Mucosa of stomach (tissue), 1 donor: ENCODE measurements at regions not wholly inside any gene's neighbourhood (a gene's known extent, or its start where the extent isn't known, plus 50 kb on each side); places are given as distances from the start of the nearest gene placed in this dataset.

ENCODE experiments used
- H3K27me3 ChIP-seq: one replicate; pipeline ENCODE4 v1.7.0; 2013; ENCODE audit warnings: mild to moderate bottlenecking, low read length; ENCODE audit not compliant: control insufficient read depth, insufficient read depth
- H3K36me3 ChIP-seq: one replicate; pipeline ENCODE4 v1.7.0; 2013; ENCODE audit warnings: low read length; ENCODE audit not compliant: control insufficient read depth, insufficient read depth
- H3K4me1 ChIP-seq: one replicate; pipeline ENCODE4 v1.7.0; 2013; ENCODE audit warnings: mild to moderate bottlenecking, low read length; ENCODE audit not compliant: control insufficient read depth, insufficient read depth
- H3K4me3 ChIP-seq: one replicate; pipeline ENCODE4 v1.7.0; 2013; ENCODE audit warnings: low read length
- H3K9ac ChIP-seq: one replicate; pipeline ENCODE4 v1.7.0; 2013; ENCODE audit warnings: mild to moderate bottlenecking, low read length, moderate library complexity
- H3K9me3 ChIP-seq: one replicate; pipeline ENCODE4 v1.7.0; 2013; ENCODE audit warnings: mild to moderate bottlenecking, low read length, moderate library complexity; ENCODE audit not compliant: control insufficient read depth
- donor health status: Pancreatic carcinoma.

DNA sequence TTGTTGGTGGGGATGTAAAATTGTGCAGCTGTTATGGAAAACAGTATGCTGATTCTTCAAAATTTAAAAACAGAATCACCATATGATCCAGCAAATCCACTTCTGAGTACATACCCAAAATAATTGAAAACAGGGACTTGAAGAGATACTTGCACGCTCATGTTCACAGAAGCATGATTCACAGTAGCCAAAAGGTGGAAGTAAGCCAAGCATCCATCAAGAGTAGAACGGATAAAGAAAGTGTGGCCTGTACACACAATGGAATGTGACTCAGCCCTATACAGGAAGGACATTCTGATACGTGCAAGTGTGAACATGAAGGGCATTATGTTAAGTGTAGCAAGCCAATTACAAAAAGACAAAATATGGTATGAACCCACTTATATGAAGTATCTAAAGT, 696.7 kb upstream of the CELF2 start:
- no peaks in the 10 kb centered on the region for H3K27me3 ChIP-seq
- H3K9me3 ChIP-seq, result no peaks in the 10 kb centered on the region
- no peak overlapping the region for H3K4me3 ChIP-seq

DNA sequence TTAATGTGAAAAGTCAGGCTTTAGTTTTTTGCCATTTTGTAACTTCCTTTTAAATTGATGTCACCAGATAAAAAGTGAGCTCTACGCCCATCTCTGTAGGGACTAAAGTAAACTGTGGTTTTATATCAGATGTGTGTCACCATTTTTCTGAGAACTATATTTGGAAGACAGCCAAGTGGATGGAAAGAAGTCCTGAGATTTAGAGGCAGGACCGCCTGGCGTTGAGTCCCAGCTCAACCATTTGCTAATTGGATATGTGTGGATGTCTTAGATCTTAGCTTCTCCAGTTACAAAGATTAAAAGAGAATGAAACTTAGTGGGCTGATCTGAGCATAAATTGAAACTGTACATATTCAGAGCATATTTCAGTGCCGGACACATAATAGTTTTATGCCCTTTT, 691.6 kb upstream of the CELF2 start:
- Histone ChIP-seq H3K4me1 (no peaks in the 10 kb centered on the region), H3K36me3 (no peaks in the 10 kb centered on the region), H3K9me3 (no peaks in the 10 kb centered on the region), H3K9ac (no peak overlapping the region), H3K27me3 (no peaks in the 10 kb centered on the region), H3K4me3 (no peak overlapping the region)

More for the DNA sequence above, 696.7 kb upstream of the CELF2 start:
- Histone ChIP-seq H3K4me1 (no peaks in the 10 kb centered on the region), H3K9ac (no peak overlapping the region), H3K36me3 (no peaks in the 10 kb centered on the region)

DNA sequence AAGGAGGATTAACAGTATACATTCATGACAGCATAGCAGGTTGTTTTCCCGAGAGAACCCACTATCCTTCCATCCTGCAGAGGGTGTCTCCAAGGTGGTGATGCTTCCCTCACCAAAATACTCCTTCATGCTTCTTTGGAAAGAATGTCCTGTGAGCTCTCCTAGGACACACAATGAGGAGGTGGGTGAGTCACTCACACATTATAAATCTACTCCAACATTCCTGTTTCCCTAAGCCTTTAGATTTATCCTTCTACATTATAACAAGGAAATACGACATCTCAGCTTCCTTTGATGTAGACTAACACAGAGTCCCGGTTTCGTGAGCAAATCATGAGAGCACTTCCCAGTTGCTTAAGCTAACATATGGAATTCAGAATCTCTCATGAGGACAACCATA, 689.7 kb upstream of the CELF2 start:
- no peak overlapping the region for H3K9ac ChIP-seq
- H3K27me3 ChIP-seq, result no peaks in the 10 kb centered on the region
- H3K4me3 ChIP-seq, result no peak overlapping the region
- no peaks in the 10 kb centered on the region for H3K4me1 ChIP-seq
- H3K36me3 ChIP-seq, result no peaks in the 10 kb centered on the region
- no peaks in the 10 kb centered on the region for H3K9me3 ChIP-seq

DNA sequence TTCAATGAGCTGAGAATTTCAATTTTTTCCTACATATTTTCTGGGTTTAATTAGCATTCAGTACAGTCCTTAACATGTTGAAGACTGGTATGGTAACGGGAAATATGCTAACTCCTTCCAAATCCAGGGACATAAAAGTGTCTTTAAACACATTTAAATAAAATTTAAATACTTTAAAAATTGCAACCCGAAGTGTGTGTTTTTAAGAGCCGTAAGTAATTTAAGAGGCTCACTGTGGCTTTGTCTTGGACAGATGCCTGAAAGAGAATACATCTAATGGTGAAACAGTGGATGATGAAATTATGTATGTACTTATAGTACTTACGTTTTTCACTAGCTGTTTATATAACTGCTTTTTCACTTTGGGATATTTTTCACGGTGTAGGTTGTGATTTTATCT, 687.3 kb upstream of the CELF2 start:
- no peaks in the 10 kb centered on the region for H3K36me3 ChIP-seq
- H3K9me3 ChIP-seq, result no peaks in the 10 kb centered on the region
- H3K9ac ChIP-seq, result no peak overlapping the region
- no peaks in the 10 kb centered on the region for H3K4me1 ChIP-seq
- no peak overlapping the region for H3K4me3 ChIP-seq
- no peaks in the 10 kb centered on the region for H3K27me3 ChIP-seq

DNA sequence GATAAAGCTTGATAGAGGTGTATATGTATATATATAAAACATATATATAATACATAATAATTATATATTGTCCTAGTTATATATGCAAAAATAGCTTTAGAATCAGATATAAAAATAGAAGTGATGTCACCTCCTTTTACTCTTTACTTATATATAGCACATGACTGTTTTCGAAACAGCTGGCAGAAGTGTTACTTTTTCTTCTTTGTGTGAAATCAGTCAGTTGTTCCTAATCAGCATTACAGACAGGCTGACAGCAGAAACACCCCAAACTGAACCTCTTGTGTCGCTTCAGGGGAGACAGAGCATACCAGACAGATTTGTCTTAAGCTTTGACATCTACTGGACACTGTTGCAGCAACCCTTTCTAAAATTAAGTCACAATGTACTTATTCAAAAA, 684.9 kb upstream of the CELF2 start:
- Histone ChIP-seq H3K4me1 (no peaks in the 10 kb centered on the region), H3K36me3 (no peaks in the 10 kb centered on the region), H3K9me3 (no peaks in the 10 kb centered on the region), H3K27me3 (no peaks in the 10 kb centered on the region), H3K4me3 (no peak overlapping the region), H3K9ac (no peak overlapping the region)

DNA sequence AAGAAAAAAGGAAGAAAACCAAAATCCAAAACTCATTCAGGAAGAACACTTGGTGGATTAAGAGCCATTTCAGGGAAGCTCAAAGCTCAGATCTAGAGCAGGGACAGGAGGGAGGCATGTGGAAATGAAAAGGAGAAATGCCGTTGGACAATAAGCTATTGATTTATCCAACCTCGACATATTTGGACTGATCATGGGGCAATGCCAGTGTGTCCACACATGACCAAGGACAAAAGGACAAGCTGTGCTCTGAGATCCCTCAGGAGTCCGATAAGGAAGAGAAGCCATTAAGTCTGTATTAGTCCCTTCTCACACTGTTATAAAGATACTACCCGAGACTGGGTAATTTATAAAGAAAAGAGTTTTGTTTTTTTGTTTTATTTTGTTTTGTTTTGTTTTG, 684.0 kb upstream of the CELF2 start:
- no peaks in the 10 kb centered on the region for H3K27me3 ChIP-seq
- no peak overlapping the region for H3K4me3 ChIP-seq
- H3K9me3 ChIP-seq, result no peaks in the 10 kb centered on the region
- no peaks in the 10 kb centered on the region for H3K36me3 ChIP-seq
- no peak overlapping the region for H3K9ac ChIP-seq
- no peaks in the 10 kb centered on the region for H3K4me1 ChIP-seq

DNA sequence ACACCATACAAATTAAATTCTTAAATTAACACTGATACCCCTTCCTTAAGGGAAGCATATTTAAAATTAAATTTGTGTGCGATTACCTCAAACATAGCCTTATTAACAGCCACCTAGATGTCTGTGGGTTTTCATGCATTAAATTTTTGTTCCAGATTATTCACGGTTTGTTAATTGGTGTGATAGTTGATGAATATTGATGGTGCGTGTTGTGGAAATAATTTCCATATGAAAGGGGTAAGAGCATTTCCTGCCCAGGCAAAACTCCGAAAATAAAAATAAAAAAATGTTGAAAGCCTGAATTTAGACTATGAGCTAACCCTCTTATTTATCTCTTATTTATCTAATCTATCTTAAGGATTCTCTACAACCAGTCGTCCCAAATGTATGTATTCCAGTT, 679.3 kb upstream of the CELF2 start:
- Histone ChIP-seq H3K4me3 (no peak overlapping the region), H3K9me3 (no peaks in the 10 kb centered on the region), H3K9ac (no peak overlapping the region), H3K4me1 (no peaks in the 10 kb centered on the region), H3K36me3 (no peaks in the 10 kb centered on the region), H3K27me3 (no peaks in the 10 kb centered on the region)

DNA sequence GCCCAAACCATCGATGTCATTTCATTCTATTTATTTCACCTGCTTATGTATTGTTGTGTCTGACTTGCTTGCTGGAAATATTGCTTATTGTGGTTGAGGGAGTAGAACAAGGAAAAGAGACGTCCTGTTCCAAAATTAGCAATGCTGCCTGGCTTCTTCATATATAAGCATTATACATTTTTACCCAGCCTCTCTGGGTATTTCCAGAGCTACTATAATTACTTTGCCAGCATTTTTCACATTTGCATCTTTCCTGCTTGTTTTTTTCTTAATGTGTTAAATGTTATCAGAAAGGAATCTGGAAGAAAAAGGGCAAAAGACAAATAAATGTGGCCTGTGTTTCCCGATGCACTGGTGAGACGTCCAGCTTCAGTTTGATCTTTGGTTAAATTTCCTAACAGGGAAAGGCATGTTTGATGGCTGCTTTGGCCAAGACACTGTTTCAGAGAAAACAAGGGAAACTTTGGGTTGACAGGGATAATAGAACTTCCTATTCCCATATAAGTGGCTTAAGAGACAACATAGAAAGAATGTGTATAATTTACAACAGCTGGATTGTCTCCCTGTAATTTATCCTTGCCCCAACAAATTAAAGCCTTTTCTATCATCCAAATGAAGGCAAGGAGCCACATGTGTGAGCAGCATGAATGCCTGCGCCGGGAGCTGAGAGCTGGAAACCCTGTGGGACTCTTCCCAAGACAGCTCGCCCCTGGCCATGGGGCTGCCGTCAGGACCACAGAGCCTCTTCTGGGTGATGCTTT, 671.1 kb upstream of the CELF2 start:
- Histone ChIP-seq H3K36me3 (no peaks in the 10 kb centered on the region), H3K9ac (no peak overlapping the region), H3K27me3 (no peaks in the 10 kb centered on the region), H3K9me3 (no peaks in the 10 kb centered on the region), H3K4me3 (no peak overlapping the region), H3K4me1 (no peaks in the 10 kb centered on the region)

DNA sequence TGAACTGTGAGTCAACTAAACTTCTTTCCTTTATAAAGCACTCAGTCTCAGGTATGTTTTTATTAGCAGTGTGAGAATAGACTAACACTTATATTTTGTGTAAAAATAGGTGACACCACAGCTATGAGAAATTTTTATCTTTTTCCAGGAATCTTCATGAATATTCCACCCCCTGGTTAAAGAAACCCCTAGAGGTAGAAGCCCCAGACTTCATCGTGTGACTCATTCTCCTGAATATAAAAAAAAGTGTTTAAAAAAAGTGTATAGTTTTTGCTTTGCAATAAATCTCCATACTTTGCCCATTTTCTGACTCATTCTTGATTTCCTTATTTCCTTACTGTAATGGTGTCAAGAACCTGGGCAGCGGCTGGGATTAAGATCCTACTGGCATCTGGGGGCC, 667.6 kb upstream of the CELF2 start:
- Histone ChIP-seq H3K4me1 (no peaks in the 10 kb centered on the region), H3K4me3 (no peak overlapping the region), H3K27me3 (no peaks in the 10 kb centered on the region), H3K9ac (no peak overlapping the region), H3K36me3 (no peaks in the 10 kb centered on the region), H3K9me3 (no peaks in the 10 kb centered on the region)

DNA sequence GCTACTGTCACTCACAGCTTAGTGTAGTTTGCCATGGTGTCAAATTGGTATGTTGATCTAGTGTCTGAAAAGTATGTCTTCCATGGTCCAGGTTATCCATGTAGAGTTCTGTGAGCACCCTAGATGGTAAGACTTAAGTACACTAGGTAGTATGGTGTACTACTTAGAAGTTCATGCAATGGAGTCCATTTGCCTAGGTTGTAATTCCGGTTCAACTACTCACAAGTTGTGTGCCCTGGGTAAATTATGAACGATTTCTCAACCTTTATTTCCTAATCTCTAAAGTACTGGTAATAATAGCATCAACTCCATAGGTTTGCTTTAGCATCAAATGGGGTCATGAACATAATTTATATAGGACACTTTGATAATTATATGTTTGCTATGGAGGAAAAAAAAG, 666.2 kb upstream of the CELF2 start:
- Histone ChIP-seq H3K9me3 (no peaks in the 10 kb centered on the region), H3K4me3 (no peak overlapping the region), H3K36me3 (no peaks in the 10 kb centered on the region), H3K9ac (no peak overlapping the region), H3K27me3 (no peaks in the 10 kb centered on the region), H3K4me1 (no peaks in the 10 kb centered on the region)

DNA sequence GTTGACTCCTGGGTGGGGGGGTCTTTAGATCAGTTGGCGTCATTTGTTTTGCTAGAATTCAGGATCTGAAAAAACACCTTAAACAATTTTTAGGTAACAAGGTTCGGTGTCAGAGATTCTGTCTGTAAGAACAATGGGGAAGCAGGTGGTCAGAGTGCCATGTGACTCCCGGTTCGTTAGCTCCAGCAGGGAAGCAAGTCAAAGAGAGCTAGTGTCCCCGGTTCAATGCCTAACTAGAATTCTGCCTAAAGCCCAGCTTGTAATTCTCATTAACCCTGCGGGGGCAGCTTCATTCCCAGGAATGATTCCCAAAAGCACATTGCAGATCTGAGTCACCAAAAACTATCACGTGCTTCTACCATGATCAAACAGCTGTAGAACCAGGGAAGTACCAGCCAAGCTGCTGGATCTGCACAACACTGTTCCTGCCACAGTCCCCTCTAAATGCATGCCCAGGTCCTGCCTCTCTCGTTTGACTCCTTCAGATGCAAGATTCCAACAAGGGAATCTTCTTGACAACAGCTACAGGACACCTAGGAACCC, 664.3 kb upstream of the CELF2 start:
- Histone ChIP-seq H3K9ac (no peak overlapping the region), H3K36me3 (no peaks in the 10 kb centered on the region), H3K27me3 (no peaks in the 10 kb centered on the region), H3K4me3 (no peak overlapping the region), H3K9me3 (no peaks in the 10 kb centered on the region), H3K4me1 (no peaks in the 10 kb centered on the region)

DNA sequence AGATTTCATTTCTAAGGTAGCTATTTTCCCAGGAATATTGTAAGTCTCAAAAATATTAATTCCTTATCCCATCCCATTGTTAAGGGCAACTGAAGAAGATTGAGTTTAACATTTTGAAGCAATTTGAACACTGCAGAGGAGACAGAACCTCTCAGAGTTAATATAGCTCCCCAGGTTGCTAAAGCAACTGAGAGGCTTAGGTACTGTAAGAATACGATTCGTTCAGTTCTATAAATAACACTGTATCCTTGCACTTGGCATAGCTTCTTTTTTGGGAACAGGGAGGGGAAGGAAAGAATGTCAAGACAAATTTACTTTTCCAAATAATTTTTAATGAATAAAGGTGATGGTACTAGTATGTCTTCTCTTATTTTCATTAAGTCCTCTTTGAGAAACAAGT, 658.4 kb upstream of the CELF2 start:
- no peaks in the 10 kb centered on the region for H3K9me3 ChIP-seq
- H3K9ac ChIP-seq, result no peak overlapping the region
- H3K27me3 ChIP-seq, result no peaks in the 10 kb centered on the region
- no peak overlapping the region for H3K4me3 ChIP-seq
- H3K36me3 ChIP-seq, result no peaks in the 10 kb centered on the region
- no peaks in the 10 kb centered on the region for H3K4me1 ChIP-seq
